WTC11 (cell line): ENCODE measurements at regions not wholly inside any gene's neighbourhood (a gene's known extent, or its start where the extent isn't known, plus 50 kb on each side); places are given as distances from the start of the nearest gene placed in this dataset.

Source experiments
- ATAC-seq: fragments of 200-7000 bp; cut with Tn5 transposase; 2 replicates; pipeline ENCODE4 v1.10.0; 2021; ENCODE audit warnings: mild to moderate bottlenecking, moderate library complexity
- CTCF ChIA-PET: fragments of 300-600 bp; sonication (Branson Sonifier 250); formaldehyde crosslinking; loops from one replicate; lab custom pipeline; 2021; ENCODE audit warnings: antibody characterized with exemption; lab: Charles Lee
- POLR2A ChIA-PET: fragments of 350-600 bp; sonication (Branson Sonifier 250); formaldehyde crosslinking; loops from one replicate; lab custom pipeline; 2021; ENCODE audit warnings: antibody characterized with exemption; lab: Charles Lee
- DNase-seq: peaks from one replicate; pipeline ENCODE4 v3.0.0; 2021; ENCODE audit warnings: low spot score
- H3K27ac Mint-ChIP-seq: 2 replicates; pipeline ENCODE4 v1.8.0; 2021; ENCODE audit warnings: mixed read lengths
- H3K27me3 Mint-ChIP-seq: 2 replicates; pipeline ENCODE4 v1.8.0; 2021; ENCODE audit warnings: low read depth, mild to moderate bottlenecking, moderate library complexity, mixed read lengths
- H3K36me3 Mint-ChIP-seq: 2 replicates; pipeline ENCODE4 v1.8.0; 2021; ENCODE audit warnings: mixed read lengths
- H3K4me1 Mint-ChIP-seq: 2 replicates; pipeline ENCODE4 v1.8.0; 2022; ENCODE audit warnings: mixed read lengths
- H3K4me3 Mint-ChIP-seq: 2 replicates; pipeline ENCODE4 v1.8.0; 2021; ENCODE audit warnings: mild to moderate bottlenecking, moderate library complexity, mixed read lengths
- H3K9me3 Mint-ChIP-seq: 2 replicates; pipeline ENCODE4 v1.8.0; 2021; ENCODE audit warnings: mixed read lengths
- ATF1 ChIP-seq: sonication (generic); formaldehyde crosslinking; IDR thresholded peaks from 2 replicates; pipeline ENCODE4 v1.8.1; 2023; ENCODE audit warnings: mild to moderate bottlenecking, moderate library complexity, missing genetic modification reagents
- E2F1 ChIP-seq: sonication (generic); formaldehyde crosslinking; IDR thresholded peaks from 2 replicates; pipeline ENCODE4 v1.8.0; 2022; ENCODE audit warnings: mild to moderate bottlenecking, missing genetic modification reagents
- E2F4 ChIP-seq: sonication (generic); formaldehyde crosslinking; IDR thresholded peaks from 2 replicates; pipeline ENCODE4 v1.8.1; 2022; ENCODE audit warnings: low read depth, mild to moderate bottlenecking, moderate library complexity, missing genetic modification reagents, borderline replicate concordance
- ETV6 ChIP-seq: sonication (generic); formaldehyde crosslinking; IDR thresholded peaks from 2 replicates; pipeline ENCODE4 v1.8.1; 2022; ENCODE audit warnings: mild to moderate bottlenecking, missing genetic modification reagents
- FOXJ3 ChIP-seq: sonication (generic); formaldehyde crosslinking; IDR thresholded peaks from 2 replicates; pipeline ENCODE4 v1.9.0; 2021; ENCODE audit warnings: missing genetic modification reagents, mild to moderate bottlenecking, borderline replicate concordance
- FOXP4 ChIP-seq: sonication (generic); formaldehyde crosslinking; IDR thresholded peaks from 2 replicates; pipeline ENCODE4 v1.8.0; 2022; ENCODE audit warnings: mild to moderate bottlenecking, missing genetic modification reagents
- GRHL2 ChIP-seq: fragments of 250-450 bp; sonication (Bioruptor Pico); IDR thresholded peaks from 2 replicates; pipeline ENCODE4 v1.8.0; 2022; ENCODE audit warnings: mild to moderate bottlenecking, moderate library complexity; ENCODE audit not compliant: insufficient replicate concordance, severe bottlenecking
- GTF2I ChIP-seq: fragments of 250-450 bp; sonication (Bioruptor Pico); conservative IDR thresholded peaks from 2 replicates; pipeline ENCODE4 v1.4.0; 2021; ENCODE audit warnings: mild to moderate bottlenecking
- RELA ChIP-seq: sonication (generic); formaldehyde crosslinking; IDR thresholded peaks from 2 replicates; pipeline ENCODE4 v1.8.1; 2022; ENCODE audit warnings: missing genetic modification reagents, mild to moderate bottlenecking, borderline replicate concordance
- STAT6 ChIP-seq: sonication (generic); formaldehyde crosslinking; conservative IDR thresholded peaks from 2 replicates; pipeline ENCODE4 v1.8.1; 2023; ENCODE audit warnings: mild to moderate bottlenecking, low read depth, missing genetic modification reagents, moderate library complexity
- USF1 ChIP-seq: sonication (generic); formaldehyde crosslinking; IDR thresholded peaks from 2 replicates; pipeline ENCODE4 v1.8.0; 2022; ENCODE audit warnings: mild to moderate bottlenecking, missing genetic modification reagents
- ZNF138 ChIP-seq: sonication (generic); formaldehyde crosslinking; conservative IDR thresholded peaks from 2 replicates; pipeline ENCODE4 v1.8.1; 2022; ENCODE audit warnings: mild to moderate bottlenecking, moderate library complexity, missing genetic modification reagents
- ZNF317 ChIP-seq: sonication (generic); formaldehyde crosslinking; IDR thresholded peaks from 2 replicates; pipeline ENCODE4 v1.8.1; 2023; ENCODE audit warnings: low read depth, mild to moderate bottlenecking, moderate library complexity, missing genetic modification reagents, borderline replicate concordance
- ZNF423 ChIP-seq: fragments of 250-450 bp; sonication (Bioruptor Pico); IDR thresholded peaks from 2 replicates; pipeline ENCODE4 v2.1.2; 2022; ENCODE audit warnings: mild to moderate bottlenecking, moderate library complexity
- ZNF425 ChIP-seq: fragments of 250-450 bp; sonication (Bioruptor Pico); conservative IDR thresholded peaks from 2 replicates; pipeline ENCODE4 v1.9.0; 2021; ENCODE audit warnings: mild to moderate bottlenecking
- ZNF532 ChIP-seq: fragments of 250-450 bp; sonication (Bioruptor Pico); IDR thresholded peaks from 2 replicates; pipeline ENCODE4 v1.9.0; 2021; ENCODE audit warnings: mild to moderate bottlenecking, borderline replicate concordance

GRCh38 chr13:104414771-104415170 lies 1348.6 kb upstream of the SLC10A2 start:
- DNase-seq (no peak), ATAC-seq (no peak)
- TF ChIP-seq FOXJ3 (CRISPR knock-in tag): no peak
- no peak for TF ChIP-seq ZNF138 (CRISPR knock-in tag)
- no peak for TF ChIP-seq FOXP4 (CRISPR knock-in tag)
- no peak for TF ChIP-seq ZNF423
- no peak for TF ChIP-seq GTF2I (CRISPR knock-in tag)
- TF ChIP-seq RELA: no peak
- TF ChIP-seq ZNF317: no peak
- no peak for TF ChIP-seq STAT6 (CRISPR knock-in tag)
- no peak for TF ChIP-seq ETV6 (CRISPR knock-in tag)
- POLR2A ChIA-PET: no interaction called here
- Mint-ChIP-seq H3K4me3 (no peak overlapping the region), H3K36me3 (no peaks in the 10 kb centered on the region), H3K27me3 (no peaks in the 10 kb centered on the region), H3K27ac (no peak overlapping the region), H3K9me3 (no peaks in the 10 kb centered on the region), H3K4me1 (no peaks in the 10 kb centered on the region)
- CTCF ChIA-PET: no interaction called here

- ATAC-seq: no peak
- no peak for TF ChIP-seq ATF1 (CRISPR knock-in tag)
- TF ChIP-seq E2F4 (CRISPR knock-in tag): no peak
- no peak for TF ChIP-seq USF1 (CRISPR knock-in tag)
- no peak for TF ChIP-seq ZNF425 (CRISPR knock-in tag)
- Mint-ChIP-seq H3K36me3 (no peaks in the 10 kb centered on the region), H3K27me3 (no peaks in the 10 kb centered on the region), H3K4me1 (no peaks in the 10 kb centered on the region), H3K9me3 (no peaks in the 10 kb centered on the region), H3K4me3 (no peak overlapping the region), H3K27ac (no peak overlapping the region)
- DNase-seq: no peak
- POLR2A ChIA-PET: no interaction called here
- CTCF ChIA-PET: no interaction called here
Measured at GRCh38 chr13:104414181-104414580, 1348.0 kb upstream of the SLC10A2 start.

GRCh38 chr13:104411141-104411765 lies 1345.0 kb upstream of the SLC10A2 start:
- ATAC-seq (no peak), DNase-seq (no peak)
- Mint-ChIP-seq H3K4me1 (no peaks in the 10 kb centered on the region), H3K36me3 (no peaks in the 10 kb centered on the region), H3K27ac (no peak overlapping the region), H3K4me3 (no peak overlapping the region), H3K9me3 (no peaks in the 10 kb centered on the region; the same call in 1 of the 2 replicates), H3K27me3 (no peaks in the 10 kb centered on the region)
- ChIA-PET POLR2A (no interaction called here), CTCF (no interaction called here)
- no peak for TF ChIP-seq GRHL2
- TF ChIP-seq ZNF317: no peak
- no peak for TF ChIP-seq ZNF138 (CRISPR knock-in tag)
- no peak for TF ChIP-seq E2F1 (CRISPR knock-in tag)
- no peak for TF ChIP-seq ZNF532 (CRISPR knock-in tag)
